ENCODE measurements at regions not wholly inside any gene's neighbourhood (a gene's known extent, or its start where the extent isn't known, plus 50 kb on each side); places are given as distances from the start of the nearest gene placed in this dataset.

DNA sequence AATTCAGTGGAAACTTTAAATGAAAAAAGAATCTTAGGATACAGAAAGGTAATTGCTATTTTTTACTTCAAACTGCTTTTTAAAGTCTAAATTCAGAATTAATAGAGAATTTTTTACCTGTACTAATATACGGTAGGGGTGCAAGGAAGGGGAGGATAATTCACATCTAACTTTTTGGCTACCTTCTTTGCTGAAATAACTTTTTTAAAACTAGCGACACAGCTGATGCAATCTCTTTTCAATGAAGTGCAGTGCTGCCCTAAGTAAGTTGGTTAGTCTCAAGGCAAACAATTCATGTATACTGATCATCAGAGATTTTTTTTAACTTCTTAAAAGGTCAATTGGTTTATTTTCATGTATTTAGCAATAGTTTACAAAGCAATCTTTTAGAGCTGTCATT lies 119.8 kb downstream of the NEDD1 start:
- FAIRE-seq (no peak), DNase-seq (ENCODE audit: low read depth, low spot score) (no peak)
- Histone ChIP-seq H2AFZ (ENCODE audit: low read depth, low read length) (no peak overlapping the region), H3K36me3 (ENCODE audit: control insufficient read depth in 2 of 2, extremely low read depth in 1 of 2, insufficient read depth in 2 of 2, low read length in 2 of 2) (no peaks in the 10 kb centered on the region), H3K4me3 (replicated peaks in 1 of 3; ENCODE audit: insufficient read depth in 1 of 3, low read depth in 1 of 3, low read length in 3 of 3) (no peak overlapping the region), H3K4me2 (ENCODE audit: insufficient read depth, low read length) (no peak overlapping the region), H3K4me1 (ENCODE audit: control insufficient read depth, extremely low read depth, insufficient read depth, low read length) (no peaks in the 10 kb centered on the region), H3K79me2 (ENCODE audit: control insufficient read depth, insufficient read depth, low read length) (no peaks in the 10 kb centered on the region), H3K9ac (replicated peaks; ENCODE audit: extremely low read depth, insufficient read depth, low read length) (no peak overlapping the region), H3K9me1 (replicated peaks; ENCODE audit: control insufficient read depth, extremely low read depth, insufficient read depth, low read length) (no peaks in the 10 kb centered on the region), H3K9me3 (replicated peaks; ENCODE audit: control insufficient read depth, insufficient read depth, low read length) (no peaks in the 10 kb centered on the region), H3K27ac (ENCODE audit: insufficient read depth, low read depth, low read length) (no peak overlapping the region), H4K20me1 (replicated peaks; ENCODE audit: control insufficient read depth, extremely low read depth, insufficient read depth, low read length) (no peaks in the 10 kb centered on the region), H3K27me3 (ENCODE audit: control insufficient read depth in 2 of 2, insufficient read depth in 2 of 2, low read length in 2 of 2) (no peaks in the 10 kb centered on the region)
- intact Hi-C loops (cut with micrococcal nuclease) (no loop called here), dilution Hi-C loops (cut with MboI; ENCODE audit: extremely low pct_ligation_motif_present, low sequenced_read_pairs) (no loop called here)
- ChIA-PET POLR2A (no interaction called here), CTCF (no interaction called here)
- TF ChIP-seq POLR2A (IDR thresholded peaks at IDR 0.05; ENCODE audit: low read depth, low read length) (no peak), JUN (IDR thresholded peaks at IDR 0.05; ENCODE audit: borderline replicate concordance, insufficient read depth, insufficient read length, low read depth) (no peak), POLR2AphosphoS5 (IDR thresholded peaks at IDR 0.05; ENCODE audit: insufficient read depth, low read depth, low read length) (no peak), MYC (IDR thresholded peaks at IDR 0.05; ENCODE audit: low read depth, low read length) (no peak), EZH2 (IDR thresholded peaks at IDR 0.05; ENCODE audit: borderline replicate concordance, low read depth, low read length, severe bottlenecking) (no peak)
- BruUV-seq (replicated peaks) = no TSS peak

DNA sequence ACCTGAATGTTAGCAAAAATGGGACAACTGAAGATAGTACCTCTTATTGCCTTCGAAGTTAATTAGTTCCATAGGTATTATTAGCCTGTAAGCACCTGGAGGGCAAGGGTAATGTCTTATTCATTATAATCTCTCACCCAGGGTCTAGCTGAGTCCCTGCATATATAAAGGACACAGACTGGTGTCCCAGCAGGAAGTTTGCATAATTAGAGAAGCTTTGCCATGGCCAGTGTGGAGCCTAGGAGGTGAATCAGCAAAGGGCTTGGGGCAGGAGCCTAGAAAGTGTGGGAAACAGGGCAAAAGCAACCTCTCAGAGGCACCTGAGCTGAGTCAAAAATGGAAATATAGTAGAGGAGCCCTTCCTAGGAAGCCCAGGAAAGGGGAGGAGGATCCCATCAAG lies 120.4 kb downstream of the NEDD1 start:
- H3K9me1 ChIP-seq (replicated peaks; ENCODE audit: control insufficient read depth, extremely low read depth, insufficient read depth, low read length) = no peaks in the 10 kb centered on the region
- no peak for FAIRE-seq
- H3K9me3 ChIP-seq (replicated peaks; ENCODE audit: control insufficient read depth, insufficient read depth, low read length) = no peaks in the 10 kb centered on the region
- intact Hi-C loops (cut with micrococcal nuclease) = no loop called here
- no peak for DNase-seq (ENCODE audit: low read depth, low spot score)
- H3K36me3 ChIP-seq (ENCODE audit: control insufficient read depth in 2 of 2, extremely low read depth in 1 of 2, insufficient read depth in 2 of 2, low read length in 2 of 2) = no peaks in the 10 kb centered on the region
- no TSS peak for BruUV-seq (replicated peaks)
- H4K20me1 ChIP-seq (replicated peaks; ENCODE audit: control insufficient read depth, extremely low read depth, insufficient read depth, low read length) = no peaks in the 10 kb centered on the region
- H3K79me2 ChIP-seq (ENCODE audit: control insufficient read depth, insufficient read depth, low read length) = no peaks in the 10 kb centered on the region
- ChIA-PET POLR2A (no interaction called here), CTCF (no interaction called here)
- TF ChIP-seq GATA2 (IDR thresholded peaks at IDR 0.05; ENCODE audit: insufficient read depth, insufficient read length, low read depth, low read length) (no peak), MYC (IDR thresholded peaks at IDR 0.05; ENCODE audit: low read depth, low read length) (no peak)
- H3K27me3 ChIP-seq (ENCODE audit: control insufficient read depth in 2 of 2, insufficient read depth in 2 of 2, low read length in 2 of 2) = no peaks in the 10 kb centered on the region
- no peak overlapping the region for H3K27ac ChIP-seq (ENCODE audit: insufficient read depth, low read depth, low read length)
- dilution Hi-C loops (cut with MboI; ENCODE audit: extremely low pct_ligation_motif_present, low sequenced_read_pairs) = no loop called here
- H3K9ac ChIP-seq (replicated peaks; ENCODE audit: extremely low read depth, insufficient read depth, low read length) = no peak overlapping the region
- H3K4me2 ChIP-seq (ENCODE audit: insufficient read depth, low read length) = no peak overlapping the region
- H3K4me1 ChIP-seq (ENCODE audit: control insufficient read depth, extremely low read depth, insufficient read depth, low read length) = no peaks in the 10 kb centered on the region
- H2AFZ ChIP-seq (ENCODE audit: low read depth, low read length) = no peak overlapping the region
- H3K4me3 ChIP-seq (replicated peaks in 1 of 3; ENCODE audit: insufficient read depth in 1 of 3, low read depth in 1 of 3, low read length in 3 of 3) = no peak overlapping the region
